ENCODE measurements at regions not wholly inside any gene's neighbourhood (a gene's known extent, or its start where the extent isn't known, plus 50 kb on each side); places are given as distances from the start of the nearest gene placed in this dataset.

DNA sequence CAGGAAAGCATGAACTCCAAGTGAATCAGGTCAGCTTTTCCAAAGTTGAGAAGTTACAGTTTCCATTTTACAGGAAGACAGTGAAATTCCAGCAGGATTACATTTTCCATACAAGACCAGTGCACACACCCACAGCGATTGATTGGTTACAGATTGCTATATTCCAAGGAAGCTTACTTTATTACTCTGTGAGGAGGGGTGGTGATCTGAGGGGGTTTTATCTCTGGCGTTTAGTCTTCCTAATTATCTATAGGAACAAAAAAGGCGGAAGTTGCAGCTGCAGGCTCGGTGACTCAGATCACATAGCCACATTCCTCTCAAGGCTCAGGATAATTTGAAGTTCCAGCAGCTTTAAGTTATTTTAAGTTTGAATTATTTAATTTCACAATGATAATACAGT lies 450.4 kb upstream of the NMUR2 start:
- TF ChIP-seq, protein P1, sequence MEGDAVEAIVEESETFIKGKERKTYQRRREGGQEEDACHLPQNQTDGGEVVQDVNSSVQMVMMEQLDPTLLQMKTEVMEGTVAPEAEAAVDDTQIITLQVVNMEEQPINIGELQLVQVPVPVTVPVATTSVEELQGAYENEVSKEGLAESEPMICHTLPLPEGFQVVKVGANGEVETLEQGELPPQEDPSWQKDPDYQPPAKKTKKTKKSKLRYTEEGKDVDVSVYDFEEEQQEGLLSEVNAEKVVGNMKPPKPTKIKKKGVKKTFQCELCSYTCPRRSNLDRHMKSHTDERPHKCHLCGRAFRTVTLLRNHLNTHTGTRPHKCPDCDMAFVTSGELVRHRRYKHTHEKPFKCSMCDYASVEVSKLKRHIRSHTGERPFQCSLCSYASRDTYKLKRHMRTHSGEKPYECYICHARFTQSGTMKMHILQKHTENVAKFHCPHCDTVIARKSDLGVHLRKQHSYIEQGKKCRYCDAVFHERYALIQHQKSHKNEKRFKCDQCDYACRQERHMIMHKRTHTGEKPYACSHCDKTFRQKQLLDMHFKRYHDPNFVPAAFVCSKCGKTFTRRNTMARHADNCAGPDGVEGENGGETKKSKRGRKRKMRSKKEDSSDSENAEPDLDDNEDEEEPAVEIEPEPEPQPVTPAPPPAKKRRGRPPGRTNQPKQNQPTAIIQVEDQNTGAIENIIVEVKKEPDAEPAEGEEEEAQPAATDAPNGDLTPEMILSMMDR (conservative IDR thresholded peaks at IDR 0.05) = no peak
- no peak for TF ChIP-seq ZFX (IDR thresholded peaks at IDR 0.05)

All from C4-2B (cell line).